ENCODE measurements at regions not wholly inside any gene's neighbourhood (a gene's known extent, or its start where the extent isn't known, plus 50 kb on each side); places are given as distances from the start of the nearest gene placed in this dataset.

GRCh38 chr14:98555440-98555839 is 716.6 kb downstream of the BCL11B start:
- DNase-seq (ENCODE audit: extremely low spot score), result no peak
- TF ChIP-seq CTCF (IDR thresholded peaks at IDR 0.05; ENCODE audit: control extremely low read depth, extremely low read depth, low read depth, missing control alignments), result no peak
- CTCF ChIA-PET, result no interaction called here
- POLR2A ChIA-PET, result no interaction called here

- CTCF ChIA-PET, result no interaction called here
- no peak for TF ChIP-seq CTCF (IDR thresholded peaks at IDR 0.05; ENCODE audit: control extremely low read depth, extremely low read depth, low read depth, missing control alignments)
- DNase-seq (ENCODE audit: extremely low spot score), result no peak
- POLR2A ChIA-PET, result no interaction called here
These were observed 708.0 kb downstream of the BCL11B start for GRCh38 chr14:98564006-98564405.

- no peak for DNase-seq (ENCODE audit: extremely low spot score)
- ChIA-PET POLR2A (no interaction called here), CTCF (no interaction called here)
- no peak for TF ChIP-seq CTCF (IDR thresholded peaks at IDR 0.05; ENCODE audit: control extremely low read depth, extremely low read depth, low read depth, missing control alignments)
These were observed 707.5 kb downstream of the BCL11B start for GRCh38 chr14:98564541-98564940.

- no peak for DNase-seq (ENCODE audit: extremely low spot score)
- no peak for TF ChIP-seq CTCF (IDR thresholded peaks at IDR 0.05; ENCODE audit: control extremely low read depth, extremely low read depth, low read depth, missing control alignments)
These were observed 700.9 kb downstream of the BCL11B start for GRCh38 chr14:98571104-98571503.

GRCh38 chr14:98573082-98573481 is 698.9 kb downstream of the BCL11B start:
- POLR2A ChIA-PET, result no interaction called here
- CTCF ChIA-PET, result no interaction called here
- no peak for DNase-seq (ENCODE audit: extremely low spot score)
- TF ChIP-seq CTCF (IDR thresholded peaks at IDR 0.05; ENCODE audit: control extremely low read depth, extremely low read depth, low read depth, missing control alignments), result no peak

More at GRCh38 chr14:98571104-98571503, 700.9 kb downstream of the BCL11B start:
- POLR2A ChIA-PET, result no interaction called here
- CTCF ChIA-PET, result no interaction called here

GRCh38 chr14:98576463-98576862 is 695.5 kb downstream of the BCL11B start:
- DNase-seq (ENCODE audit: extremely low spot score), result no peak
- ChIA-PET CTCF (no interaction called here), POLR2A (no interaction called here)
- TF ChIP-seq CTCF (IDR thresholded peaks at IDR 0.05; ENCODE audit: control extremely low read depth, extremely low read depth, low read depth, missing control alignments), result no peak

- CTCF ChIA-PET, result no interaction called here
- DNase-seq (ENCODE audit: extremely low spot score), result no peak
- no peak for TF ChIP-seq CTCF (IDR thresholded peaks at IDR 0.05; ENCODE audit: control extremely low read depth, extremely low read depth, low read depth, missing control alignments)
- POLR2A ChIA-PET, result no interaction called here
These were observed 693.8 kb downstream of the BCL11B start for GRCh38 chr14:98578204-98578603.
